DND-41 (cell line): ENCODE measurements at regions not wholly inside any gene's neighbourhood (a gene's known extent, or its start where the extent isn't known, plus 50 kb on each side); places are given as distances from the start of the nearest gene placed in this dataset.

Source experiments
- CTCF ChIP-seq: IDR thresholded peaks from 2 replicates; pipeline ENCODE4 v1.5.1; 2012; ENCODE audit warnings: borderline replicate concordance, low read length, moderate library complexity, mild to moderate bottlenecking; ENCODE audit not compliant: poor library complexity, severe bottlenecking; ENCODE audit errors: extremely low read depth
- EZH2 ChIP-seq: IDR thresholded peaks from 3 replicates; pipeline ENCODE4 v1.6.1; 2012; ENCODE audit warnings: borderline replicate concordance, low read depth, mild to moderate bottlenecking, moderate library complexity, low read length, inconsistent platforms; ENCODE audit not compliant: severe bottlenecking

DNA sequence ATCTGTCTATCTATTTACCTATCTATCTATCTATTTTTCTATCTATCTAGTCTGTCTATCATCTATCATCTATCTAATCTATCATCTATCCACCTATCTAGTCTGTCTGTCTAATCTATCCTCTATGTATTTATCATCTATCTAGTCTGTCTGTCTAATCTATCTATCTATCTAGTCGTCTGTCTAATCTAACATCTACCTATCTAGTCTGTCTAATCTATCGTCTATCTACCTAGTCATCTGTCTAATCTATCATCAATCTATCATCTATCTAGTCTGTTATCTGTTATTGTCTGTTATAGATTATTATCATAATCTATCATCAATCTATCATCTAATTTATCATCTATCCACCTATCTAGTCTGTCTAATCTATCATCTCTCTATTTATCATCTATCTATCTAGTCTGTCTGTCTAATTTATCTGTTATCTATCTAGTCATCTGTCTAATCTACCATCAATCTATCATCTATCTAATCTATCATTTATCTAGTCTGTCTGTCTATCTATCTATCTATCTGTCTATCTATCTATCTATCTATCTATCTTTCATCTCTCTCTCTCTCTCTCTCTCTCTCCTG lies 80.2 kb upstream of the ZNF618 start:
- TF ChIP-seq CTCF (no peak), EZH2 (no peak)
